Stomach smooth muscle (tissue), 2 donors: ENCODE measurements at regions not wholly inside any gene's neighbourhood (a gene's known extent, or its start where the extent isn't known, plus 50 kb on each side); places are given as distances from the start of the nearest gene placed in this dataset.
A peak's percentile ranks its signal among the peaks of the same experiment; 100 is the strongest.

Experiments used
- H3K27ac ChIP-seq: one replicate; pipeline ENCODE4 v1.7.0; 2013; ENCODE audit warnings: mild to moderate bottlenecking, low read length, inconsistent platforms
- H3K27me3 ChIP-seq, 2 donors: one replicate each; pipeline ENCODE4 v1.7.0; 2013; ENCODE audit warnings: low read length in 2 of 2; ENCODE audit not compliant: insufficient read depth in 2 of 2, control insufficient read depth in 1 of 2
- H3K36me3 ChIP-seq, 2 donors: one replicate each; pipeline ENCODE4 v1.7.0; 2013; ENCODE audit warnings: low read length in 2 of 2; ENCODE audit not compliant: control insufficient read depth in 2 of 2, insufficient read depth in 2 of 2
- H3K4me1 ChIP-seq: one replicate; pipeline ENCODE4 v1.7.0; 2013; ENCODE audit warnings: low read length; ENCODE audit not compliant: control insufficient read depth, insufficient read depth
- H3K4me3 ChIP-seq, 2 donors: one replicate each; pipeline ENCODE4 v1.7.0; 2013; ENCODE audit warnings: low read length in 2 of 2
- H3K9ac ChIP-seq, 2 donors: one replicate each; pipeline ENCODE4 v1.7.0; 2013; ENCODE audit warnings: low read length in 2 of 2, mild to moderate bottlenecking in 1 of 2
- H3K9me3 ChIP-seq, 2 donors: one replicate each; pipeline ENCODE4 v1.7.0; 2013; ENCODE audit warnings: low read length in 2 of 2; ENCODE audit not compliant: control insufficient read depth in 2 of 2
- donor health status: healthy.
- donor health status: Pancreatic carcinoma.

- no peak overlapping the region for H3K27ac ChIP-seq
- no peaks in the 10 kb centered on the region for H3K27me3 ChIP-seq
- H3K36me3 ChIP-seq: no peaks in the 10 kb centered on the region
- peaks cover 11% of the 10 kb centered on the region for H3K4me1 ChIP-seq
- no peak overlapping the region for H3K4me3 ChIP-seq
- H3K9ac ChIP-seq: no peak overlapping the region
- H3K9me3 ChIP-seq: no peaks in the 10 kb centered on the region
Measured at GRCh38 chr4:38230121-38230801, 270.1 kb downstream of the PTTG2 start.

- H3K4me3 ChIP-seq: no peak overlapping the region
- H3K9ac ChIP-seq: no peak overlapping the region
- no peak overlapping the region for H3K27ac ChIP-seq
- no peaks in the 10 kb centered on the region for H3K36me3 ChIP-seq
- no peaks in the 10 kb centered on the region for H3K27me3 ChIP-seq
- H3K4me1 ChIP-seq: peaks cover 16% of the 10 kb centered on the region
- H3K9me3 ChIP-seq: no peaks in the 10 kb centered on the region
Measured at GRCh38 chr4:38230821-38231563, 270.8 kb downstream of the PTTG2 start.

GRCh38 chr4:38231626-38232025 is 271.4 kb downstream of the PTTG2 start:
- Histone ChIP-seq H3K36me3 (no peaks in the 10 kb centered on the region), H3K9ac (no peak overlapping the region), H3K27ac (no peak overlapping the region), H3K9me3 (no peaks in the 10 kb centered on the region), H3K4me3 (no peak overlapping the region), H3K4me1 (peaks cover 19% of the 10 kb centered on the region), H3K27me3 (no peaks in the 10 kb centered on the region)

GRCh38 chr4:38232741-38233140 is 272.5 kb downstream of the PTTG2 start:
- no peak overlapping the region for H3K4me3 ChIP-seq
- H3K27ac ChIP-seq: no peak overlapping the region
- H3K36me3 ChIP-seq: no peaks in the 10 kb centered on the region
- no peaks in the 10 kb centered on the region for H3K9me3 ChIP-seq
- H3K27me3 ChIP-seq: no peaks in the 10 kb centered on the region
- H3K4me1 ChIP-seq: peaks cover 21% of the 10 kb centered on the region
- H3K9ac ChIP-seq: no peak overlapping the region

GRCh38 chr4:38233727-38234480 is 273.7 kb downstream of the PTTG2 start:
- H3K9me3 ChIP-seq: no peaks in the 10 kb centered on the region
- no peak overlapping the region for H3K4me3 ChIP-seq
- peaks cover 21% of the 10 kb centered on the region for H3K4me1 ChIP-seq
- H3K27me3 ChIP-seq: no peaks in the 10 kb centered on the region
- no peaks in the 10 kb centered on the region for H3K36me3 ChIP-seq
- no peak overlapping the region for H3K9ac ChIP-seq
- no peak overlapping the region for H3K27ac ChIP-seq

GRCh38 chr4:38235354-38235753 is 275.2 kb downstream of the PTTG2 start:
- Histone ChIP-seq H3K4me3 (no peak overlapping the region), H3K27me3 (no peaks in the 10 kb centered on the region), H3K9ac (no peak overlapping the region), H3K9me3 (no peaks in the 10 kb centered on the region), H3K27ac (peak overlapping the region; percentile 8), H3K4me1 (peaks cover 21% of the 10 kb centered on the region), H3K36me3 (no peaks in the 10 kb centered on the region)

- Histone ChIP-seq H3K4me1 (peaks cover 21% of the 10 kb centered on the region), H3K27me3 (no peaks in the 10 kb centered on the region), H3K9ac (peak overlapping the region in 1 of 2 donors; percentile 31), H3K36me3 (no peaks in the 10 kb centered on the region), H3K4me3 (no peak overlapping the region), H3K27ac (peak overlapping the region; percentile 8), H3K9me3 (no peaks in the 10 kb centered on the region)
Measured at GRCh38 chr4:38236003-38236402, 275.8 kb downstream of the PTTG2 start.

GRCh38 chr4:38236503-38236902 is 276.3 kb downstream of the PTTG2 start:
- Histone ChIP-seq H3K27me3 (no peaks in the 10 kb centered on the region), H3K4me3 (no peak overlapping the region), H3K9ac (no peak overlapping the region), H3K36me3 (no peaks in the 10 kb centered on the region), H3K9me3 (no peaks in the 10 kb centered on the region), H3K27ac (peak overlapping the region; percentile 8), H3K4me1 (peaks cover 21% of the 10 kb centered on the region)

- H3K4me3 ChIP-seq: no peak overlapping the region
- no peaks in the 10 kb centered on the region for H3K36me3 ChIP-seq
- H3K9ac ChIP-seq: no peak overlapping the region
- H3K9me3 ChIP-seq: no peaks in the 10 kb centered on the region
- H3K27ac ChIP-seq: no peak overlapping the region
- peaks cover 21% of the 10 kb centered on the region for H3K4me1 ChIP-seq
- H3K27me3 ChIP-seq: no peaks in the 10 kb centered on the region
Measured at GRCh38 chr4:38237139-38237538, 276.9 kb downstream of the PTTG2 start.

GRCh38 chr4:38241541-38241940 is 281.3 kb downstream of the PTTG2 start:
- Histone ChIP-seq H3K4me3 (no peak overlapping the region), H3K9ac (no peak overlapping the region), H3K27ac (no peak overlapping the region), H3K27me3 (no peaks in the 10 kb centered on the region), H3K4me1 (peaks cover 15% of the 10 kb centered on the region), H3K9me3 (no peaks in the 10 kb centered on the region), H3K36me3 (no peaks in the 10 kb centered on the region)
